Tibial artery (tissue), 4 donors: ENCODE measurements at regions not wholly inside any gene's neighbourhood (a gene's known extent, or its start where the extent isn't known, plus 50 kb on each side); places are given as distances from the start of the nearest gene placed in this dataset.

ENCODE experiments used
- DNase-seq, 2 donors: peaks; one replicate each; pipeline ENCODE4 v3.0.0-alpha.2; 2019
- H3K27ac ChIP-seq, 2 donors: fragments of 200-600 bp; sonication (generic) in 1 of 2; 1 replicate in 1 of 2; 2 replicates in 1 of 2; pipeline ENCODE4 v1.5.1; 2018 to 2019; ENCODE audit warnings: mild to moderate bottlenecking in 1 of 2
- H3K27me3 ChIP-seq, 2 donors: fragments of 200-600 bp; sonication (generic) in 1 of 2; one replicate each; pipeline versions ENCODE4 v1.5.1 to v1.6.0; 2016 to 2019
- H3K36me3 ChIP-seq, 3 donors: fragments of 200-600 bp; sonication (generic) in 2 of 3; one replicate each; pipeline ENCODE4 v1.5.1; 2016 to 2019; ENCODE audit warnings: mild to moderate bottlenecking in 2 of 3
- H3K4me1 ChIP-seq, 4 donors: fragments of 200-600 bp; sonication (generic) in 2 of 4; 1 replicate in 3 of 4; 2 replicates in 1 of 4; pipeline ENCODE4 v1.5.1; 2016 to 2019
- H3K4me3 ChIP-seq, 2 donors: fragments of 200-600 bp; sonication (generic) in 1 of 2; 1 replicate in 1 of 2; 2 replicates in 1 of 2; pipeline ENCODE4 v1.5.1; 2018 to 2019; ENCODE audit warnings: mild to moderate bottlenecking in 2 of 2
- H3K9me3 ChIP-seq, 3 donors: fragments of 200-600 bp; sonication (generic) in 1 of 3; one replicate each; pipeline ENCODE4 v1.5.1; 2016 to 2019
- CTCF ChIP-seq, 2 experiments: fragments of 200-600 bp in 1 of 2; fragments of 450-650 bp in 1 of 2; IDR thresholded peaks; one replicate each; pipeline ENCODE4 v1.5.1; 2017 to 2019; ENCODE audit warnings: antibody characterized with exemption in 2 of 2, mild to moderate bottlenecking in 1 of 2, moderate library complexity in 1 of 2
- intact Hi-C: fragments of 100-400 bp; cut with DNase I; formaldehyde crosslinking; loops from one replicate; pipeline ENCODE4 v1.15.0; 2023; ENCODE audit warnings: low total_unique reads

GRCh38 chr6:14924126-14925024 lies 321.5 kb upstream of the JARID2 start:
- DNase-seq: no peak
- Histone ChIP-seq H3K9me3 (no peaks in the 10 kb centered on the region), H3K4me1 (peaks cover 0 to 21% (median 11%) of the 10 kb centered on the region in 4 donors), H3K27ac (no peak overlapping the region), H3K4me3 (no peak overlapping the region), H3K36me3 (no peaks in the 10 kb centered on the region), H3K27me3 (peaks cover 0 to 4% of the 10 kb centered on the region in 2 donors)
- intact Hi-C loops: no loop called here
- TF ChIP-seq CTCF (IDR thresholded peaks at IDR 0.05): no peak

- no peaks in the 10 kb centered on the region for H3K36me3 ChIP-seq
- intact Hi-C loops: no loop called here
- H3K9me3 ChIP-seq: no peaks in the 10 kb centered on the region
- H3K4me1 ChIP-seq: peaks cover 0 to 21% (median 11%) of the 10 kb centered on the region in 4 donors
- H3K27me3 ChIP-seq: no peaks in the 10 kb centered on the region
- H3K4me3 ChIP-seq: no peak overlapping the region
- no peak for TF ChIP-seq CTCF (IDR thresholded peaks at IDR 0.05)
- DNase-seq: no peak
- no peak overlapping the region for H3K27ac ChIP-seq
Observed at GRCh38 chr6:14925025-14925698, 320.7 kb upstream of the JARID2 start.

GRCh38 chr6:14925699-14926026 lies 320.2 kb upstream of the JARID2 start:
- H3K4me1 ChIP-seq: peaks cover 0 to 21% (median 11%) of the 10 kb centered on the region in 4 donors
- no peaks in the 10 kb centered on the region for H3K27me3 ChIP-seq

GRCh38 chr6:14927398-14927797 lies 318.5 kb upstream of the JARID2 start:
- no peaks in the 10 kb centered on the region for H3K27me3 ChIP-seq
- H3K36me3 ChIP-seq: no peaks in the 10 kb centered on the region
- no peaks in the 10 kb centered on the region for H3K9me3 ChIP-seq
- no peak overlapping the region for H3K27ac ChIP-seq
- intact Hi-C loops: no loop called here
- peaks cover 0 to 21% (median 11%) of the 10 kb centered on the region in 4 donors for H3K4me1 ChIP-seq
- DNase-seq: no peak
- no peak overlapping the region for H3K4me3 ChIP-seq
- no peak for TF ChIP-seq CTCF (IDR thresholded peaks at IDR 0.05)

More at GRCh38 chr6:14925699-14926026, 320.2 kb upstream of the JARID2 start:
- H3K27ac ChIP-seq: no peak overlapping the region
- no peak for DNase-seq
- H3K9me3 ChIP-seq: no peaks in the 10 kb centered on the region
- no peak for TF ChIP-seq CTCF (IDR thresholded peaks at IDR 0.05)
- H3K36me3 ChIP-seq: no peaks in the 10 kb centered on the region
- no peak overlapping the region for H3K4me3 ChIP-seq
- intact Hi-C loops: no loop called here

- no peak for DNase-seq
- Histone ChIP-seq H3K27ac (no peak overlapping the region), H3K36me3 (no peaks in the 10 kb centered on the region), H3K4me1 (peaks cover 0 to 16% (median 10%) of the 10 kb centered on the region in 4 donors), H3K4me3 (no peak overlapping the region), H3K27me3 (no peaks in the 10 kb centered on the region), H3K9me3 (no peaks in the 10 kb centered on the region)
- TF ChIP-seq CTCF (IDR thresholded peaks at IDR 0.05): no peak
- intact Hi-C loops: no loop called here
Observed at GRCh38 chr6:14929291-14929690, 316.6 kb upstream of the JARID2 start.
